ENCODE measurements at regions not wholly inside any gene's neighbourhood (a gene's known extent, or its start where the extent isn't known, plus 50 kb on each side); places are given as distances from the start of the nearest gene placed in this dataset.

DNA sequence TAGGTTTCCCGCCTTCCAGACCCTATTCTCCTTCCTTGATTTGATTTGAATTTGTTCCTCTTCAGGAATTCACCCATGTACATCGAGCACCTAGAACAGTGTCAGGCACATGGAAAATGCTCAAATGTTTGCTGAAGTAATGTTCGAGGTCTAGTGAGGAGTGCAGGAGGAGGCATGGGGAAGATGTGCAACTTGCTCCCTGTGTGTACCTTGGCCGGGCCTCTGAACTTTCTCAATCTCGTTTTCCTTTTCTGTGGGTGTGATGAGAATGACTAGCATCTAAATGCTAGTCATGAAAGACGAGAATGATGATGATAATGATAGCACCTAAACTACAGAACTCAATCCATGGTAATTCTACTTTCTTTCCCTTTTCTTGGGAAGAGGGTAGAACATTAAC lies 279.1 kb upstream of the PLET1 start:
- TF ChIP-seq, protein P1, sequence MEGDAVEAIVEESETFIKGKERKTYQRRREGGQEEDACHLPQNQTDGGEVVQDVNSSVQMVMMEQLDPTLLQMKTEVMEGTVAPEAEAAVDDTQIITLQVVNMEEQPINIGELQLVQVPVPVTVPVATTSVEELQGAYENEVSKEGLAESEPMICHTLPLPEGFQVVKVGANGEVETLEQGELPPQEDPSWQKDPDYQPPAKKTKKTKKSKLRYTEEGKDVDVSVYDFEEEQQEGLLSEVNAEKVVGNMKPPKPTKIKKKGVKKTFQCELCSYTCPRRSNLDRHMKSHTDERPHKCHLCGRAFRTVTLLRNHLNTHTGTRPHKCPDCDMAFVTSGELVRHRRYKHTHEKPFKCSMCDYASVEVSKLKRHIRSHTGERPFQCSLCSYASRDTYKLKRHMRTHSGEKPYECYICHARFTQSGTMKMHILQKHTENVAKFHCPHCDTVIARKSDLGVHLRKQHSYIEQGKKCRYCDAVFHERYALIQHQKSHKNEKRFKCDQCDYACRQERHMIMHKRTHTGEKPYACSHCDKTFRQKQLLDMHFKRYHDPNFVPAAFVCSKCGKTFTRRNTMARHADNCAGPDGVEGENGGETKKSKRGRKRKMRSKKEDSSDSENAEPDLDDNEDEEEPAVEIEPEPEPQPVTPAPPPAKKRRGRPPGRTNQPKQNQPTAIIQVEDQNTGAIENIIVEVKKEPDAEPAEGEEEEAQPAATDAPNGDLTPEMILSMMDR (IDR thresholded peaks at IDR 0.05; ENCODE audit: low read length, missing control alignments) = no peak
- no peak for DNase-seq (ENCODE audit: low read depth)
- no peak overlapping the region for H3K4me3 ChIP-seq (replicated peaks; ENCODE audit: low read depth, low read length)

DNA sequence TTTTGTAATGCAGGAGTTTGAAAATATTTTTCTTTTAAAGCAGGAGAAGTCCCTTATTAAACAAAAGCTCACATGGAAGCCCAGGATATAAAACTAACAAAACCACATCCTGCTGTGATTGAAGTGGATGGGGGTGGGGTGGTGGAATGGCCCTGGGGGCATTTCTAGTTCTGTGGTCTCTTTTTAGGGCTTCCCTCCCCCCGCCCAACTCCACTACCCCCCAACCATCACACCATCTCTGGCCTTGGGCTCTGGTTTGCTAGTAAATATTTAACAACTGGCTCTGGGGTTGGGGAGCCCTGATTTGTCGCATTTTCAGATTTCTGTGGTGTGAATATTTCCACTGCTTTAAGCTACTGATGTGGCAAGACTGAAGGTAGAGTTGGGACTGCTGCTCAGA lies 279.6 kb upstream of the PLET1 start:
- H3K4me3 ChIP-seq (replicated peaks; ENCODE audit: low read depth, low read length) = no peak overlapping the region
- DNase-seq (ENCODE audit: low read depth) = no peak
- TF ChIP-seq, protein P1 (IDR thresholded peaks at IDR 0.05; ENCODE audit: low read length, missing control alignments) = no peak

DNA sequence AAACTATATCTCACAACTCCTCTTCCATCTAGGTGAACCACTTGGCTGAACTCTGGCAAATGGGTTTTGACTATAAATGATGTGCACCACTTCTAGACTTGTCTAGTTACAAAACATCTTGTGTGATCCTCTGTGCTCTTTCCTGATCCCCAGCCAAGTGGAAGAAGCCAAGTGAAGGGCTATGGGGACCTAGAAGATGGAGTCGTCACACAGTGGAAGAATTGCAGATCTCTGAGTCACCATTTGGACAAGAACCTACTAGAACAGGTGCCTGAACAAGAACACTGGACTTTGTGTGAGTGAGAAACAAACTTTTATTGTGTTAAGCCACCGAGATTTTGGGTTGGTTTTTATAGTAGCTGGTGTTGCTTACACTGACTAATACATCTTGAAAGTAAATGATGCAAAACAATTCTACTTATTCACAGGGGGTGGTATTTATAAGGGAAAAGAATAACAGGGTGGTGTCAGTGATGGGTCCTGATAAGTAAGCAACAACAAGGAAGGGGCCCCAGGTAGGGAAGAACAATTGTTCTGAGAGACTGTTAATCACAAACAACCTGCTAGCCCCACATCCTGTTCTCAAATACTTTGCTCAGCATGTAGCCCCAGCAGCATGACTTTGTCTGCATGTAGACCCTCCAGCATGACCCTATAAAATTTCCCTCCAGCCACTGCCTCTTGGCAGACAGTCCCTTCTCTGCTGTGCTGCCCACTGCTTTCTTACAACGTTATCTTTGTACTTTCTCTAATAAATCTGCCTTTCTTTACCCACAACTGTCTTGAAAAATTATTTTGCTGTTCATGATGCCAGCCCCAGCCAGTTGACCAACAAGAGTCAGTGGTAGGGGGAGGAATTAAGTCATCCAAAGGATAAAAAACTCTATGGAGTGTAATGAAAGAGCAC lies 280.7 kb upstream of the PLET1 start:
- no peak for DNase-seq (ENCODE audit: low read depth)
- TF ChIP-seq, protein P1 (IDR thresholded peaks at IDR 0.05; ENCODE audit: low read length, missing control alignments) = no peak
- H3K4me3 ChIP-seq (replicated peaks; ENCODE audit: low read depth, low read length) = no peak overlapping the region

DNA sequence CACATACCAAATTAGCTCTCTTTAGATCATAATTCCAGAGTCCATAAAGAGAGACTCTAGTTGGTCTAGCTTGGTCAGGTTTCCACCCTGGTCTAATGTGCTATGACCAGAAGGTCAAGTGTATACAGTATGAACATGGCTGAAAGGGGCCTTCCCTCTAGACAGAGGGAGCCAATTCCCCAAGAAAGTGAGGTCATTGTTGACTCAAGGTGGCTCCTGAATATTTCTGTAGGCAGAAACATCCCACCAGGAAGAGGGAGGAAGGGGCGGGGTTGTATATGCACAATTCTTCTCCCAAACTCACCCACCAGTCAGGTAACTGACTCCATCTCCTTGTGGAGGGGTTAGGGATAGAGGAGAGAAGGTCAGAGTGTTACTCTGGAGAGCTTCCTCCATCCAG lies 281.8 kb upstream of the PLET1 start:
- TF ChIP-seq, protein P1 (IDR thresholded peaks at IDR 0.05; ENCODE audit: low read length, missing control alignments) = no peak
- H3K4me3 ChIP-seq (replicated peaks; ENCODE audit: low read depth, low read length) = no peak overlapping the region
- DNase-seq (ENCODE audit: low read depth) = no peak

DNA sequence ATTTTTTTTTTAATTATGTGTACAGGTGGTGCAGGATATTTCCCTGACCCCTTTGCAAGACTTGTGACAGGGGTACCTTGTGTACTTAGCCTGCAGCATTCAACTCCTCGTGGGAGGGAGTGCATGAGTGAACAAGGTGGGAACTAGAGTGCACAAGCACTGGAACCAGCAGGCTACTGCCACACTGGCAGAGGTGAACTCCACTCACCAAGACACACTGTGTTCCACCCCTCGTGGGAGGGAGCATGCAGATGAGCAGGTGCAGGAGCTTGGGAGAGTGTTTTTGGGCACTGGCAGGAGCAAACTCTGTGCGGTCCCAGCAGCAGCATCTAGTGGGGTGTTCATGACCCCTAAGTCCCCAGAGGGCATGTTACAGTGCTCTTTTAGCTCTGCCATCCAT lies 282.7 kb upstream of the PLET1 start:
- TF ChIP-seq, protein P1 (IDR thresholded peaks at IDR 0.05; ENCODE audit: low read length, missing control alignments) = no peak
- DNase-seq (ENCODE audit: low read depth) = no peak
- H3K4me3 ChIP-seq (replicated peaks; ENCODE audit: low read depth, low read length) = no peak overlapping the region

DNA sequence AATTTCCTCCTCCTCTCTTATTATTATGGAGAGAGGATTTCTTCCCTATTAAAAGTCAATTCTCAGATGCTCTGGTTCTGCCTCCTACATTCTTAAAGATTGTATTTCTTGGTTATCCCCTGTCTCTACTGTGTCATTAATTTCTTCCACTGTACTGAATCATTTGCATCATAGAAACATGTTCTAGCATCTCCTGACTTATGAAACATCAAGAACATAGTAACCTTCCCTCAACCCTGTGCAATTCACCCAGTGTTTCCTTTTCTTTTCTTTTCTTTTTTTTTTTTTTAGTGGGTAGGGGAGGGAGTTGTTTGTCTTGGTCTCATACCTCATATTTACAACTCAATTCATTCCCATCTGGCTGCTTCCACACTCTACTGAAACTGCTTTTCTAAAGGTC lies 288.0 kb upstream of the PLET1 start:
- H3K4me3 ChIP-seq (replicated peaks; ENCODE audit: low read depth, low read length) = no peak overlapping the region
- TF ChIP-seq, protein P1 (IDR thresholded peaks at IDR 0.05; ENCODE audit: low read length, missing control alignments) = no peak

More for the DNA sequence above, 288.0 kb upstream of the PLET1 start:
- no peak for DNase-seq (ENCODE audit: low read depth)
